ENCODE measurements at regions not wholly inside any gene's neighbourhood (a gene's known extent, or its start where the extent isn't known, plus 50 kb on each side); places are given as distances from the start of the nearest gene placed in this dataset.

DNA sequence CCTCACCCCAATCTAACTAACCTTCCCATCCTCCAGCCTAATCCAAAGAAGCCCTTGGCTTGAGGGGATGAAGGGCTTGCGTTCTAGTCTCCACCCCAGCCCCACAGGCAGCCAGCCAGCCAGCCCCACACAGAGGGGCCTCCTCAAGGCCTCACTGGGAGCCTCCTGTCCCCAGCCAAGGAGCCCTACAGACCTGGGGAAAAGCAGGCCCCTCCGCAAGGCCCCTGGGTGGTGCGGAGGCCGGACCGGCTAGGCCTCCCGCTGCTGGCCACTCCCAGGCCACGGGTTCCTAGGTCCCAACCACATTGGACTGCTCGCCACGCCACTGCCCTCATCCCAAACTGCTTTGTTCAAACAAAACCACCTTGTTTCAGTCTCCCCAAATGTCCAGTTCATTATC is 78.0 kb downstream of the ZIC5 start:
- TF ChIP-seq, protein P1, sequence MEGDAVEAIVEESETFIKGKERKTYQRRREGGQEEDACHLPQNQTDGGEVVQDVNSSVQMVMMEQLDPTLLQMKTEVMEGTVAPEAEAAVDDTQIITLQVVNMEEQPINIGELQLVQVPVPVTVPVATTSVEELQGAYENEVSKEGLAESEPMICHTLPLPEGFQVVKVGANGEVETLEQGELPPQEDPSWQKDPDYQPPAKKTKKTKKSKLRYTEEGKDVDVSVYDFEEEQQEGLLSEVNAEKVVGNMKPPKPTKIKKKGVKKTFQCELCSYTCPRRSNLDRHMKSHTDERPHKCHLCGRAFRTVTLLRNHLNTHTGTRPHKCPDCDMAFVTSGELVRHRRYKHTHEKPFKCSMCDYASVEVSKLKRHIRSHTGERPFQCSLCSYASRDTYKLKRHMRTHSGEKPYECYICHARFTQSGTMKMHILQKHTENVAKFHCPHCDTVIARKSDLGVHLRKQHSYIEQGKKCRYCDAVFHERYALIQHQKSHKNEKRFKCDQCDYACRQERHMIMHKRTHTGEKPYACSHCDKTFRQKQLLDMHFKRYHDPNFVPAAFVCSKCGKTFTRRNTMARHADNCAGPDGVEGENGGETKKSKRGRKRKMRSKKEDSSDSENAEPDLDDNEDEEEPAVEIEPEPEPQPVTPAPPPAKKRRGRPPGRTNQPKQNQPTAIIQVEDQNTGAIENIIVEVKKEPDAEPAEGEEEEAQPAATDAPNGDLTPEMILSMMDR (IDR thresholded peaks at IDR 0.05) = no peak
- no peak for TF ChIP-seq POLR2A (IDR thresholded peaks at IDR 0.05)

All from uterus (tissue), 2 donors.